WTC11 (cell line): ENCODE measurements at regions not wholly inside any gene's neighbourhood (a gene's known extent, or its start where the extent isn't known, plus 50 kb on each side); places are given as distances from the start of the nearest gene placed in this dataset.
"Not testable (repeated sequence)": the region's sequence is repeated elsewhere in the genome, so short reads cannot be mapped to it uniquely, and the experiment has no call there.

ENCODE experiments used
- ATAC-seq: fragments of 200-7000 bp; cut with Tn5 transposase; 2 replicates; pipeline ENCODE4 v1.10.0; 2021; ENCODE audit warnings: mild to moderate bottlenecking, moderate library complexity
- CTCF ChIA-PET: fragments of 300-600 bp; sonication (Branson Sonifier 250); formaldehyde crosslinking; loops from one replicate; lab custom pipeline; 2021; ENCODE audit warnings: antibody characterized with exemption; lab: Charles Lee
- POLR2A ChIA-PET: fragments of 350-600 bp; sonication (Branson Sonifier 250); formaldehyde crosslinking; loops from one replicate; lab custom pipeline; 2021; ENCODE audit warnings: antibody characterized with exemption; lab: Charles Lee
- DNase-seq: peaks from one replicate; pipeline ENCODE4 v3.0.0; 2021; ENCODE audit warnings: low spot score
- H3K27ac Mint-ChIP-seq: 2 replicates; pipeline ENCODE4 v1.8.0; 2021; ENCODE audit warnings: mixed read lengths
- H3K27me3 Mint-ChIP-seq: 2 replicates; pipeline ENCODE4 v1.8.0; 2021; ENCODE audit warnings: low read depth, mild to moderate bottlenecking, moderate library complexity, mixed read lengths
- H3K36me3 Mint-ChIP-seq: 2 replicates; pipeline ENCODE4 v1.8.0; 2021; ENCODE audit warnings: mixed read lengths
- H3K4me1 Mint-ChIP-seq: 2 replicates; pipeline ENCODE4 v1.8.0; 2022; ENCODE audit warnings: mixed read lengths
- H3K4me3 Mint-ChIP-seq: 2 replicates; pipeline ENCODE4 v1.8.0; 2021; ENCODE audit warnings: mild to moderate bottlenecking, moderate library complexity, mixed read lengths
- H3K9me3 Mint-ChIP-seq: 2 replicates; pipeline ENCODE4 v1.8.0; 2021; ENCODE audit warnings: mixed read lengths
- ATF1 ChIP-seq: sonication (generic); formaldehyde crosslinking; IDR thresholded peaks from 2 replicates; pipeline ENCODE4 v1.8.1; 2023; ENCODE audit warnings: mild to moderate bottlenecking, moderate library complexity, missing genetic modification reagents
- CBFB ChIP-seq: sonication (generic); formaldehyde crosslinking; IDR thresholded peaks from 2 replicates; pipeline ENCODE4 v1.8.1; 2022; ENCODE audit warnings: mild to moderate bottlenecking, low read depth, missing genetic modification reagents
- EMX1 ChIP-seq: fragments of 250-450 bp; sonication (Bioruptor Pico); IDR thresholded peaks from 2 replicates; pipeline ENCODE4 v1.8.0; 2021; ENCODE audit warnings: mild to moderate bottlenecking
- FOXJ3 ChIP-seq: sonication (generic); formaldehyde crosslinking; IDR thresholded peaks from 2 replicates; pipeline ENCODE4 v1.9.0; 2021; ENCODE audit warnings: missing genetic modification reagents, mild to moderate bottlenecking, borderline replicate concordance
- FOXK1 ChIP-seq: sonication (generic); formaldehyde crosslinking; IDR thresholded peaks from 2 replicates; pipeline ENCODE4 v1.8.0; 2022; ENCODE audit warnings: mild to moderate bottlenecking, moderate library complexity, missing genetic modification reagents
- HMGA2 ChIP-seq: fragments of 250-450 bp; sonication (Bioruptor Pico); IDR thresholded peaks from 2 replicates; pipeline ENCODE4 v1.4.0; 2021; ENCODE audit warnings: mild to moderate bottlenecking, moderate library complexity
- KAT7 ChIP-seq: sonication (generic); formaldehyde crosslinking; IDR thresholded peaks from 2 replicates; pipeline ENCODE4 v1.8.1; 2023; ENCODE audit warnings: missing genetic modification reagents, mild to moderate bottlenecking, borderline replicate concordance
- NFYB ChIP-seq: sonication (generic); formaldehyde crosslinking; conservative IDR thresholded peaks from 2 replicates; pipeline ENCODE4 v1.8.0; 2022; ENCODE audit warnings: low read depth, missing genetic modification reagents
- NR1H2 ChIP-seq: sonication (generic); formaldehyde crosslinking; IDR thresholded peaks from 2 replicates; pipeline ENCODE4 v1.9.0; 2021; ENCODE audit warnings: mild to moderate bottlenecking, moderate library complexity, missing genetic modification reagents
- STAT6 ChIP-seq: sonication (generic); formaldehyde crosslinking; conservative IDR thresholded peaks from 2 replicates; pipeline ENCODE4 v1.8.1; 2023; ENCODE audit warnings: mild to moderate bottlenecking, low read depth, missing genetic modification reagents, moderate library complexity
- ZNF416 ChIP-seq: fragments of 250-450 bp; sonication (Bioruptor Pico); IDR thresholded peaks from 2 replicates; pipeline ENCODE4 v1.9.0; 2021; ENCODE audit warnings: mild to moderate bottlenecking, inconsistent platforms
- TF ChIP-seq, protein P1 (sequence below): sonication (generic); formaldehyde crosslinking; IDR thresholded peaks from 2 replicates; pipeline ENCODE4 v1.8.0; 2022; ENCODE audit warnings: mild to moderate bottlenecking, missing genetic modification reagents
- TF ChIP-seq, protein P2 (sequence below): fragments of 250-450 bp; sonication (Bioruptor Pico); IDR thresholded peaks from 2 replicates; pipeline ENCODE4 v1.9.0; 2021; ENCODE audit warnings: mild to moderate bottlenecking
- TF ChIP-seq, protein P3 (sequence below): sonication (generic); formaldehyde crosslinking; IDR thresholded peaks from 2 replicates; pipeline ENCODE4 v1.8.0; 2023; ENCODE audit warnings: missing genetic modification reagents, mild to moderate bottlenecking, borderline replicate concordance

GRCh38 chr6:6875818-6876470 is 231.8 kb upstream of the RREB1 start:
- no peak overlapping the region for H3K27ac Mint-ChIP-seq
- H3K9me3 Mint-ChIP-seq = no peaks in the 10 kb centered on the region
- H3K4me1 Mint-ChIP-seq = peaks cover 12% of the 10 kb centered on the region
- CTCF ChIA-PET = no interaction called here
- ATAC-seq (no peak), DNase-seq (no peak)
- TF ChIP-seq STAT6 (CRISPR knock-in tag) (no peak), ATF1 (CRISPR knock-in tag) (no peak), HMGA2 (no peak), EMX1 (CRISPR knock-in tag) (no peak), FOXK1 (CRISPR knock-in tag) (no peak), ZNF416 (CRISPR knock-in tag) (no peak), CBFB (CRISPR knock-in tag) (no peak), NFYB (no peak), FOXJ3 (CRISPR knock-in tag) (no peak), NR1H2 (CRISPR knock-in tag) (no peak), KAT7 (CRISPR knock-in tag) (no peak)
- TF ChIP-seq, protein P1, sequence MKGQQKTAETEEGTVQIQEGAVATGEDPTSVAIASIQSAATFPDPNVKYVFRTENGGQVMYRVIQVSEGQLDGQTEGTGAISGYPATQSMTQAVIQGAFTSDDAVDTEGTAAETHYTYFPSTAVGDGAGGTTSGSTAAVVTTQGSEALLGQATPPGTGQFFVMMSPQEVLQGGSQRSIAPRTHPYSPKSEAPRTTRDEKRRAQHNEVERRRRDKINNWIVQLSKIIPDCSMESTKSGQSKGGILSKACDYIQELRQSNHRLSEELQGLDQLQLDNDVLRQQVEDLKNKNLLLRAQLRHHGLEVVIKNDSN (CRISPR knock-in tag) = no peak
- TF ChIP-seq, protein P2, sequence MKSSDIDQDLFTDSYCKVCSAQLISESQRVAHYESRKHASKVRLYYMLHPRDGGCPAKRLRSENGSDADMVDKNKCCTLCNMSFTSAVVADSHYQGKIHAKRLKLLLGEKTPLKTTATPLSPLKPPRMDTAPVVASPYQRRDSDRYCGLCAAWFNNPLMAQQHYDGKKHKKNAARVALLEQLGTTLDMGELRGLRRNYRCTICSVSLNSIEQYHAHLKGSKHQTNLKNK (CRISPR knock-in tag) = no peak
- TF ChIP-seq, protein P3, sequence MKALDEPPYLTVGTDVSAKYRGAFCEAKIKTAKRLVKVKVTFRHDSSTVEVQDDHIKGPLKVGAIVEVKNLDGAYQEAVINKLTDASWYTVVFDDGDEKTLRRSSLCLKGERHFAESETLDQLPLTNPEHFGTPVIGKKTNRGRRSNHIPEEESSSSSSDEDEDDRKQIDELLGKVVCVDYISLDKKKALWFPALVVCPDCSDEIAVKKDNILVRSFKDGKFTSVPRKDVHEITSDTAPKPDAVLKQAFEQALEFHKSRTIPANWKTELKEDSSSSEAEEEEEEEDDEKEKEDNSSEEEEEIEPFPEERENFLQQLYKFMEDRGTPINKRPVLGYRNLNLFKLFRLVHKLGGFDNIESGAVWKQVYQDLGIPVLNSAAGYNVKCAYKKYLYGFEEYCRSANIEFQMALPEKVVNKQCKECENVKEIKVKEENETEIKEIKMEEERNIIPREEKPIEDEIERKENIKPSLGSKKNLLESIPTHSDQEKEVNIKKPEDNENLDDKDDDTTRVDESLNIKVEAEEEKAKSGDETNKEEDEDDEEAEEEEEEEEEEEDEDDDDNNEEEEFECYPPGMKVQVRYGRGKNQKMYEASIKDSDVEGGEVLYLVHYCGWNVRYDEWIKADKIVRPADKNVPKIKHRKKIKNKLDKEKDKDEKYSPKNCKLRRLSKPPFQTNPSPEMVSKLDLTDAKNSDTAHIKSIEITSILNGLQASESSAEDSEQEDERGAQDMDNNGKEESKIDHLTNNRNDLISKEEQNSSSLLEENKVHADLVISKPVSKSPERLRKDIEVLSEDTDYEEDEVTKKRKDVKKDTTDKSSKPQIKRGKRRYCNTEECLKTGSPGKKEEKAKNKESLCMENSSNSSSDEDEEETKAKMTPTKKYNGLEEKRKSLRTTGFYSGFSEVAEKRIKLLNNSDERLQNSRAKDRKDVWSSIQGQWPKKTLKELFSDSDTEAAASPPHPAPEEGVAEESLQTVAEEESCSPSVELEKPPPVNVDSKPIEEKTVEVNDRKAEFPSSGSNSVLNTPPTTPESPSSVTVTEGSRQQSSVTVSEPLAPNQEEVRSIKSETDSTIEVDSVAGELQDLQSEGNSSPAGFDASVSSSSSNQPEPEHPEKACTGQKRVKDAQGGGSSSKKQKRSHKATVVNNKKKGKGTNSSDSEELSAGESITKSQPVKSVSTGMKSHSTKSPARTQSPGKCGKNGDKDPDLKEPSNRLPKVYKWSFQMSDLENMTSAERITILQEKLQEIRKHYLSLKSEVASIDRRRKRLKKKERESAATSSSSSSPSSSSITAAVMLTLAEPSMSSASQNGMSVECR (CRISPR knock-in tag) = no peak
- peaks cover 4% of the 10 kb centered on the region; the same call in 1 of the 2 replicates for H3K27me3 Mint-ChIP-seq
- no peaks in the 10 kb centered on the region for H3K36me3 Mint-ChIP-seq
- no peak overlapping the region for H3K4me3 Mint-ChIP-seq
- POLR2A ChIA-PET = no interaction called here

GRCh38 chr6:6877792-6878191 is 230.0 kb upstream of the RREB1 start:
- POLR2A ChIA-PET, H3K4me1 Mint-ChIP-seq, H3K36me3 Mint-ChIP-seq, DNase-seq, H3K27me3 Mint-ChIP-seq, H3K27ac Mint-ChIP-seq, ATAC-seq, H3K9me3 Mint-ChIP-seq, H3K4me3 Mint-ChIP-seq, CTCF ChIA-PET: not testable (repeated sequence)
